Neural cell (in vitro differentiated cells): ENCODE measurements at regions not wholly inside any gene's neighbourhood (a gene's known extent, or its start where the extent isn't known, plus 50 kb on each side); places are given as distances from the start of the nearest gene placed in this dataset.

Source experiments
- H2AFZ ChIP-seq: fragments of 200-600, 300-800 bp; sonication (generic), shearing (Covaris generic); 2 replicates; pipeline ENCODE4 v1.6.0; 2014; ENCODE audit warnings: low read depth, mild to moderate bottlenecking, antibody characterized with exemption, low read length, moderate library complexity
- H3F3A ChIP-seq: fragments of 200-600 bp; shearing (Covaris generic); 2 replicates; pipeline ENCODE4 v1.6.1; 2016; ENCODE audit warnings: mild to moderate bottlenecking, moderate library complexity, mixed read lengths, antibody characterized with exemption, low read length; ENCODE audit not compliant: insufficient read depth, poor library complexity, severe bottlenecking
- H3K27ac ChIP-seq: fragments of 200-600, 300-800 bp; sonication (generic), shearing (Covaris generic); 2 replicates; pipeline ENCODE4 v1.5.1; 2014; ENCODE audit warnings: mild to moderate bottlenecking, low read length, moderate library complexity
- H3K27me3 ChIP-seq: fragments of 300-800, 200-600 bp; sonication (generic), shearing (Covaris generic); 2 replicates; pipeline ENCODE4 v1.6.0; 2014; ENCODE audit warnings: mild to moderate bottlenecking, low read depth, low read length, moderate library complexity; ENCODE audit not compliant: insufficient read depth
- H3K36me3 ChIP-seq: fragments of 300-800, 200-600 bp; sonication (generic), shearing (Covaris generic); 2 replicates; pipeline ENCODE4 v1.5.1; 2014; ENCODE audit warnings: mild to moderate bottlenecking, antibody characterized with exemption, low read length, moderate library complexity; ENCODE audit not compliant: insufficient read depth
- H3K4me2 ChIP-seq: fragments of 300-800, 200-600 bp; sonication (generic), shearing (Covaris generic); 2 replicates; pipeline ENCODE4 v1.6.0; 2014; ENCODE audit warnings: mild to moderate bottlenecking, low read length
- H3K4me3 ChIP-seq: fragments of 300-800, 200-600 bp; sonication (generic), shearing (Covaris generic); 2 replicates; pipeline ENCODE4 v1.5.1; 2014; ENCODE audit warnings: mild to moderate bottlenecking, low read length, moderate library complexity
- H3K79me2 ChIP-seq: fragments of 200-600 bp; shearing (Covaris generic); replicated peaks from 2 replicates; pipeline ENCODE4 v1.6.0; 2014; ENCODE audit warnings: mild to moderate bottlenecking, low read length, moderate library complexity; ENCODE audit not compliant: insufficient read depth
- H3K9ac ChIP-seq: fragments of 300-800, 200-600 bp; sonication (generic), shearing (Covaris generic); 2 replicates; pipeline ENCODE4 v1.6.1; 2016; ENCODE audit warnings: mild to moderate bottlenecking, low read length, mixed read lengths
- H3K9me2 ChIP-seq: fragments of 200-600 bp; shearing (Covaris generic); 2 replicates; pipeline ENCODE4 v1.6.1; 2016; ENCODE audit warnings: mild to moderate bottlenecking, low read length, mixed read lengths; ENCODE audit not compliant: insufficient read depth
- H3K9me3 ChIP-seq: fragments of 200-600, 300-800 bp; sonication (generic), shearing (Covaris generic); 2 replicates; pipeline ENCODE4 v1.6.1; 2016; ENCODE audit warnings: mild to moderate bottlenecking, mixed run types, low read length, moderate library complexity, mixed read lengths
- H4K20me1 ChIP-seq: fragments of 200-600 bp; shearing (Covaris generic); 2 replicates; pipeline ENCODE4 v1.6.1; 2016; ENCODE audit warnings: mild to moderate bottlenecking, mixed run types; ENCODE audit not compliant: insufficient read depth
- CTCF ChIP-seq: fragments of 450-650 bp; IDR thresholded peaks from 2 replicates; pipeline ENCODE4 v1.5.1; 2014; ENCODE audit warnings: antibody characterized with exemption, mild to moderate bottlenecking, moderate library complexity; ENCODE audit not compliant: poor library complexity, severe bottlenecking
- EP300 ChIP-seq: fragments of 450-650 bp; conservative IDR thresholded peaks from 2 replicates; pipeline ENCODE4 v1.6.1; 2014; ENCODE audit warnings: antibody characterized with exemption, mild to moderate bottlenecking, moderate library complexity; ENCODE audit not compliant: poor library complexity, severe bottlenecking
- EZH2 ChIP-seq: fragments of 200-600, 300-800 bp; shearing (Covaris generic), sonication (generic); IDR thresholded peaks from 2 replicates; pipeline ENCODE4 v1.6.1; 2014; ENCODE audit warnings: antibody characterized with exemption, low read length, borderline replicate concordance, mild to moderate bottlenecking; ENCODE audit not compliant: insufficient read depth, poor library complexity, severe bottlenecking
- MXI1 ChIP-seq: fragments of 450-650 bp; conservative IDR thresholded peaks from 2 replicates; pipeline ENCODE4 v1.6.1; 2014; ENCODE audit warnings: antibody characterized with exemption, mild to moderate bottlenecking; ENCODE audit not compliant: poor library complexity, severe bottlenecking
- POLR2AphosphoS5 ChIP-seq: IDR thresholded peaks from 2 replicates; pipeline ENCODE4 v1.6.1; 2012
- RAD21 ChIP-seq: fragments of 450-650 bp; conservative IDR thresholded peaks from 2 replicates; pipeline ENCODE4 v1.6.1; 2014; ENCODE audit warnings: antibody characterized with exemption, mild to moderate bottlenecking, moderate library complexity
- REST ChIP-seq: IDR thresholded peaks from 2 replicates; pipeline ENCODE4 v1.6.1; 2012; ENCODE audit warnings: borderline replicate concordance
- SMC3 ChIP-seq: fragments of 450-650 bp; conservative IDR thresholded peaks from 2 replicates; pipeline ENCODE4 v1.6.1; 2014; ENCODE audit warnings: antibody characterized with exemption, mild to moderate bottlenecking, moderate library complexity; ENCODE audit not compliant: poor library complexity
- TAF1 ChIP-seq: IDR thresholded peaks from 2 replicates; pipeline ENCODE4 v1.6.1; 2012; ENCODE audit warnings: low read depth

DNA sequence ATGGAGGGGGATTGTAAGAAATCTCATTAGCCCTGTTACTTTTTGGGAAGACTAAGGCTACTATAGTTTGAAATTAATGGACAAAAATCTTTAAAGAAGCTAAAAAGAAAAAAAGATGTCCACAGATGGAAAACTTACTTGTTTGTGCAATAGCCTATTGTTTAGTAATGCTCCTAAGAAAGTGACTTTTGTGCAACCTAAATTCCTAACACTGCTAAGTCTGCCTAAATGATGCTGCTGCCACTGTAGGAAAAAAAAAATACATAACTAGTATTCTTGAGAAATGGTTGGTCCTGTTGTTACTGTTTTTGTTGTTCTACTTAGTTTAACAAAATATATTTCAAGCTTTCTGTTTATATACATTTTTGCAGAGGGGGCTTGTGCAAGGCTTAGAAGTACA lies 108.2 kb upstream of the NR3C1 start:
- Histone ChIP-seq H3K9ac (no peak overlapping the region), H3K4me2 (no peak overlapping the region), H4K20me1 (no peaks in the 10 kb centered on the region), H3K4me3 (no peak overlapping the region), H3K36me3 (no peaks in the 10 kb centered on the region), H3K27ac (no peak overlapping the region), H3K27me3 (no peaks in the 10 kb centered on the region), H3K9me3 (no peaks in the 10 kb centered on the region), H2AFZ (no peak overlapping the region), H3K9me2 (no peaks in the 10 kb centered on the region), H3F3A (no peaks in the 10 kb centered on the region), H3K79me2 (no peaks in the 10 kb centered on the region)
- TF ChIP-seq CTCF (no peak), MXI1 (no peak), TAF1 (no peak), RAD21 (no peak), EZH2 (no peak), EP300 (no peak), SMC3 (no peak), REST (no peak)

DNA sequence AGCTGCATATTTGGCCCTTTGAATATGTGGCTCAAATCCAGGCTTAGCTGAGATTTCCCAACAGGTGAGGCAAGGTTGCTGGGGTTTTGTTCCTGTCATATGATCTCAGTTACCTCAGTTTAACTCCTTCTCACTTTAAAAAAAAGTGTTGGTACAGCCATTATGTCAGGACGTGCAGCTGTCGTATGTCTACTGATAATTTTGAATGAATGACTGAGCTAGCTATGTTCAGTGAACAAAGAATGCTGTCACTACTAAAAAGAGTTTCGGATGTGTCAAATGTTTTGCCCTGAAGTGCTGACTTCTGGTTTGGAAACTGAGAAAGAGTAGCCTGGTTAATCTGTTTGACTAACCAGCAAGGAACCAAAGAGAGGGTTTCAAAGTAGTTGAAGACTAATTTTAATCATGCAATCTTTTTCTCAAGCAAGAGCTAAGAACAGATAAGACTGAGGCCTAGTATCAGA lies 106.3 kb upstream of the NR3C1 start:
- H3K9me2 ChIP-seq: no peaks in the 10 kb centered on the region
- no peak overlapping the region for H3K4me2 ChIP-seq
- H3K4me3 ChIP-seq: no peak overlapping the region
- H3K27me3 ChIP-seq: no peaks in the 10 kb centered on the region
- no peaks in the 10 kb centered on the region for H3K9me3 ChIP-seq
- H3K36me3 ChIP-seq: no peaks in the 10 kb centered on the region
- no peaks in the 10 kb centered on the region for H4K20me1 ChIP-seq
- no peak overlapping the region for H2AFZ ChIP-seq
- no peaks in the 10 kb centered on the region for H3K79me2 ChIP-seq
- no peak overlapping the region for H3K9ac ChIP-seq
- TF ChIP-seq TAF1 (no peak), MXI1 (no peak), EZH2 (no peak), POLR2AphosphoS5 (no peak), CTCF (no peak)
- no peak overlapping the region for H3K27ac ChIP-seq
- H3F3A ChIP-seq: no peaks in the 10 kb centered on the region
